Adrenal gland (tissue), 9 donors: ENCODE measurements at regions not wholly inside any gene's neighbourhood (a gene's known extent, or its start where the extent isn't known, plus 50 kb on each side); places are given as distances from the start of the nearest gene placed in this dataset.

Experiments used
- DNase-seq, 7 donors: peaks; one replicate each; pipeline ENCODE4 v3.0.0-alpha.2; 2019 to 2020
- H3K27ac ChIP-seq, 5 donors: fragments of 200-600 bp; sonication (generic) in 4 of 5; 1 replicate in 3 of 5; 2 replicates in 2 of 5; pipeline versions ENCODE4 v1.5.1 to v1.8.0; 2016 to 2020; ENCODE audit warnings: mild to moderate bottlenecking in 1 of 5
- H3K27me3 ChIP-seq: fragments of 200-600 bp; 2 replicates; pipeline ENCODE4 v1.8.0; 2021
- H3K36me3 ChIP-seq, 2 donors: fragments of 200-600 bp; replicated peaks in 1 of 2; 1 replicate in 1 of 2; 2 replicates in 1 of 2; pipeline versions ENCODE4 v1.5.1 to v1.8.0; 2018 to 2022
- H3K4me1 ChIP-seq, 2 donors: fragments of 200-600 bp; replicated peaks in 1 of 2; 1 replicate in 1 of 2; 2 replicates in 1 of 2; pipeline versions ENCODE4 v1.5.1 to v1.8.0; 2018 to 2021
- H3K4me3 ChIP-seq, 4 donors: fragments of 200-600 bp; sonication (generic) in 3 of 4; one replicate each; pipeline ENCODE4 v1.5.1; 2016 to 2018
- H3K9me3 ChIP-seq, 3 donors: fragments of 200-600 bp; sonication (generic) in 1 of 3; replicated peaks in 1 of 3; 1 replicate in 2 of 3; 2 replicates in 1 of 3; pipeline versions ENCODE4 v1.5.1 to v1.8.0; 2016 to 2021
- POLR2A ChIP-seq, 2 donors: fragments of 450-650 bp; IDR thresholded peaks; one replicate each; pipeline ENCODE4 v1.6.1; 2017; ENCODE audit warnings: antibody characterized with exemption in 2 of 2, mild to moderate bottlenecking in 2 of 2, moderate library complexity in 1 of 2
- WGBS, 4 donors: extraction: QIAGEN DNeasy Blood & Tissue Kit in 2 of 4; methylation state at CpG; one replicate each; pipeline versions ENCODE4 v1.1.5 to v1.1.7; 2013 to 2017; 5-methylcytosine and 5-hydroxymethylcytosine counted together
- intact Hi-C, 2 donors: fragments of 100-400 bp; cut with DNase I; formaldehyde crosslinking; loops; one replicate each; pipeline versions ENCODE4 v1.14.1 to v1.15.0; 2022 to 2023
- TF ChIP-seq, protein P1 (sequence below), 6 experiments: fragments of 450-650 bp in 4 of 6; fragments of 200-600 bp in 2 of 6; sonication (generic) in 1 of 6; IDR thresholded peaks; 1 replicate in 5 of 6; 2 replicates in 1 of 6; pipeline versions ENCODE4 v1.5.1 to v1.8.0; 2016 to 2021; ENCODE audit warnings: antibody characterized with exemption in 6 of 6, mild to moderate bottlenecking in 2 of 6, moderate library complexity in 1 of 6
- donor health status: healthy with polysubstance abuse.
- donor health status: Bipolar disorder and iron deficiency.
- donor health status: DM: yes; HTN: yes; CAD: no.
- donor health status: DM: no; HTN: no; CAD: no.
- donor health status: DM: no; HTN: no; CAD: no.

DNA sequence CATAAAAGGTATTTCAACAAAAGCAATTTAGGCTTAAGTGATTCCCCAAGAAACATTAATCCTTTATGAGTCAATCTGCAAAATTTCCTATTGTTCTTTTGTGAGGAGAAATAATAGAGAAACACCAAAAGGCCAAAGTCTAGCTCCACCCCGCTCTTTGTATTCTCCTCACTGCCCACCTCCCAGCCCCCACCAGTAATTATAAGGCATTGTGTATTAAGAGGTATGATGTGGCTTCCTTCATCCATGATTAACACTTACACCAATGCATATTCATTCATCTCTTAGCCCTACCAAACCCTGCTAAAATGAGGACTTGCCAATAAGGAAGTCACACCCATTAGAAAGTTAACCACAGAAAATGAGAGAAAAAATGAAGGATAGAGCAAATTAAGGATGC lies 105.3 kb upstream of the SPATA31D4 start:
- 83 to 100% (median 97%) methylated on average over 1 of the region's 1 CpG for WGBS, 4 donors
- no peak for DNase-seq
- H3K27me3 ChIP-seq: no peaks in the 10 kb centered on the region
- H3K36me3 ChIP-seq: no peaks in the 10 kb centered on the region
- TF ChIP-seq, protein P1, sequence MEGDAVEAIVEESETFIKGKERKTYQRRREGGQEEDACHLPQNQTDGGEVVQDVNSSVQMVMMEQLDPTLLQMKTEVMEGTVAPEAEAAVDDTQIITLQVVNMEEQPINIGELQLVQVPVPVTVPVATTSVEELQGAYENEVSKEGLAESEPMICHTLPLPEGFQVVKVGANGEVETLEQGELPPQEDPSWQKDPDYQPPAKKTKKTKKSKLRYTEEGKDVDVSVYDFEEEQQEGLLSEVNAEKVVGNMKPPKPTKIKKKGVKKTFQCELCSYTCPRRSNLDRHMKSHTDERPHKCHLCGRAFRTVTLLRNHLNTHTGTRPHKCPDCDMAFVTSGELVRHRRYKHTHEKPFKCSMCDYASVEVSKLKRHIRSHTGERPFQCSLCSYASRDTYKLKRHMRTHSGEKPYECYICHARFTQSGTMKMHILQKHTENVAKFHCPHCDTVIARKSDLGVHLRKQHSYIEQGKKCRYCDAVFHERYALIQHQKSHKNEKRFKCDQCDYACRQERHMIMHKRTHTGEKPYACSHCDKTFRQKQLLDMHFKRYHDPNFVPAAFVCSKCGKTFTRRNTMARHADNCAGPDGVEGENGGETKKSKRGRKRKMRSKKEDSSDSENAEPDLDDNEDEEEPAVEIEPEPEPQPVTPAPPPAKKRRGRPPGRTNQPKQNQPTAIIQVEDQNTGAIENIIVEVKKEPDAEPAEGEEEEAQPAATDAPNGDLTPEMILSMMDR (IDR thresholded peaks at IDR 0.05): no peak
- TF ChIP-seq POLR2A (IDR thresholded peaks at IDR 0.05): no peak
- no peak overlapping the region for H3K4me3 ChIP-seq
- peaks cover 0 to 4% of the 10 kb centered on the region in 2 donors for H3K4me1 ChIP-seq
- no peak overlapping the region for H3K27ac ChIP-seq
- intact Hi-C loops: no loop called here
- no peaks in the 10 kb centered on the region for H3K9me3 ChIP-seq

DNA sequence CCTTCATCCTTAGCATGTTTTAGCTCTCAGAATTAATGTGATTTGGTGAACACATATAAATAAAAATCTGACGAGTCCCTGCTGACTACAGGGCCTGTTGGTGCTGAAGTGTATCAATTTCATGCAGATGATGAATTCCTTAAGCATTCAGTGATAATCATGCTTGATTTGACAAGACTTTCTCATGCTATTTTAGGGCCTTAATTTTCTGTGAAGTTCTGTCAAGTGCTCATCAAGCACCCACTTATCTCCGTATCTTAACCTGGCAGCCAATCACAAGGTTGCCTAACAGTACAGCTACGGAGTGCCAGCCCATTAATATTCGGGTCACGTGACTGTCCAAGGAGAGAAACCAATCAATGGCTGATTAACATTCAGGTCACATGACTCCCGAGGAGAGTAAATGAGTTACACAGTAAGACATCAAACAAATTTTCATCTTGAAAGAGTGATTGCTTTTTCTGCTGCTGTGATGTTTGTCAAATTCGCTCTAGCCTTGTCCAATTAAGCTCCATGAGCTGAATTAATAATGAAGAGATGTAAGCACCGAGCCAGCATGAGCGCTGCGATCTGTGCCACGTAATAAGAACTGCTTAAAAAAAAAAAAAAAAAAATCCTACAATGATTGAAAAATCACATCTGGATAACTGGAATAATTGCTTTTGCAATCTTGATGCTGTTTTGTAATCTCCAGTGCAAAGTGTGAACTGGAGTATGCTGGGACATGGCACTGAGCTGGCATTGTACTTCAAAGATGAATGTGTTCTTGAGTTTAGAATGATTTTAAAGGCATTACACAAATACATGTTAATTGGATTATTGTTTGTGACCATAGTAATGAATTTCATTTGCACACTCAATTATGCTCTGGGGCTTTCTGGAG lies 104.3 kb upstream of the SPATA31D4 start:
- H3K9me3 ChIP-seq: no peaks in the 10 kb centered on the region
- H3K27ac ChIP-seq: no peak overlapping the region
- H3K4me3 ChIP-seq: no peak overlapping the region
- no peak for DNase-seq
- H3K27me3 ChIP-seq: no peaks in the 10 kb centered on the region
- TF ChIP-seq POLR2A (IDR thresholded peaks at IDR 0.05): no peak
- TF ChIP-seq, protein P1 (IDR thresholded peaks at IDR 0.05): no peak
- H3K36me3 ChIP-seq: no peaks in the 10 kb centered on the region
- 65 to 84% (median 80%) methylated on average over 11 of the region's 11 CpGs for WGBS, 4 donors
- intact Hi-C loops: no loop called here
- peaks cover 0 to 4% of the 10 kb centered on the region in 2 donors for H3K4me1 ChIP-seq

DNA sequence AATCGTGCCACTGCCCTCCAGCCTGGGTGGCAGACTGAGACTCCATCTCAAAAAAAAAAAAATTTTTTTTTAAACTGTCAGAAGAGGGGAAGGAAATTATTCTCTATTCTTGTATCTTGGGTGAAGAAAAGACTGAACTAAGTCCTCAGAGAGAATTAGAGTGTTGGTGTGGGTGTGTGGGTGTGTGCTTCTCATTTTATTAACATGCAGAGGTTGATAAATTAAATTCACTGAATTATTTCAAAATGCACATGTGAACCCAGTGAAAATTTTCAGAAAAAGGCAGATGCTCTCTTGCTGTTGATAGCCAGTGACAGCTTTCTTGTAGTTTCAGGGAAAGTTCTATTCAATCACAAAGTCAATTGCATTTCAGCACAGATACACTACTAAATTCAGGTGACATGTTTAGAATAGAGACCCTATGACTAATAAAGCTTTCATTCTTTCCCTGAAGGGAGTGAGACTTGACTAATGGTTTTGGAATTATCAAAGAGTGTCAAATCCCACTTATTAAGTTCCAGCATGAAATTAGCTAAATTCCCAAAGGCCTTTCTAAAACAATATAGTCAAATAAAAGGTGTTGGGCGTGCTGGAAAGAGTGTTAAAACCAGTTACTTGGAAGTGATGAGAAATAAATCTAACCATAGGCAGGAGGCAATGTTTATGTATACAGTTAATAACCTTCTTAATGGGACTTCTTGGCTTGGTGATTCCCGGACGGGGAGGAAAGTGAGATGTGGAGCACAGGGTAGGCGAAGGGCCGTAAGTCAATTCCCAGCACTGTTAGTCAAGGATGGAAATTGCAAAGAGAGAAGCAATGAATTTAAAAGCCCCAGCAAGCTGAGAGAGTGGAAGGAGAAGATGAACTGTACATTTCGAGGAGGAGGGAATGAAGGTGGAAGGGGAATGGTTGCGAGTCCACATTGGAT lies 103.2 kb upstream of the SPATA31D4 start:
- 90 to 94% (median 93%) methylated on average over 8 of the region's 8 CpGs for WGBS, 4 donors
- no peak for TF ChIP-seq POLR2A (IDR thresholded peaks at IDR 0.05)
- TF ChIP-seq, protein P1 (IDR thresholded peaks at IDR 0.05): no peak
- no peak for DNase-seq
- peaks cover 0 to 14% of the 10 kb centered on the region in 2 donors for H3K4me1 ChIP-seq
- H3K36me3 ChIP-seq: no peaks in the 10 kb centered on the region
- no peaks in the 10 kb centered on the region for H3K27me3 ChIP-seq
- no peak overlapping the region for H3K27ac ChIP-seq
- intact Hi-C loops: no loop called here
- H3K9me3 ChIP-seq: no peaks in the 10 kb centered on the region
- H3K4me3 ChIP-seq: no peak overlapping the region

DNA sequence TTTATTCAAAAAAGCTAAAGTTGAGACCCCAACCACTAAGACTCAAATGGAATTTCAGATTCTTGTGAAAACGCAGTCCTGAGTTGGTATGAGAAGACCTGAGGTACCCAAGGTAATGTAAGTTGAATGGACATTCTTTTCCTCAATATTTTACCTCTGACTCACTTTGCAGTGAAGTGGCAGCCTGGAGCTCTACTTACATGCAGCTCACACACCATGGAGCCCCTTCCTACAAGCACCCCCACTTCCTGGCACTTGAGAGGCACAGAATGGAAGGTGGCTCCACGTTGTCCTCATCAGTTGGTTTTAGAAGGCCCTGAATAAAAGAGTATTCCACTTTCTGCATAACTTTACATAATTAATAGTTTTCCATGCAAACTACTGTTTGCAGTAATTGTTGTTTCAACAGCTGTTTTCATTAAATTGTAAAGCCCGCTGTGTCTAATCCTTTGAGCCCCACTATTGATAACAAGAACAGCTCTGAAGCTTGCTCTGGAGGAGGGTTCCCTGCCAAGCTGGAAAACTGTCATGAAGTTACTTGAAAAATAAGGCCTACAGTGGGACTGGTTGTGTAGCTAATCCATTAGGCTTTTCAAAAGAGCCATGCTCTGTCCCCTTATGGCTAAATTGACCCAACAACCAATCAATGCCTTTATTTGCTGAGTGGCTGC lies 102.2 kb upstream of the SPATA31D4 start:
- Histone ChIP-seq H3K4me1 (peaks cover 0 to 14% of the 10 kb centered on the region in 2 donors), H3K9me3 (no peaks in the 10 kb centered on the region), H3K27me3 (no peaks in the 10 kb centered on the region), H3K4me3 (no peak overlapping the region), H3K27ac (no peak overlapping the region), H3K36me3 (no peaks in the 10 kb centered on the region)
- WGBS, 4 donors: 95 to 98% (median 96%) methylated on average over 3 of the region's 3 CpGs
- TF ChIP-seq, protein P1 (IDR thresholded peaks at IDR 0.05): no peak
- DNase-seq: no peak
- intact Hi-C loops: no loop called here
